HUES6 (cell line): ENCODE measurements at regions not wholly inside any gene's neighbourhood (a gene's known extent, or its start where the extent isn't known, plus 50 kb on each side); places are given as distances from the start of the nearest gene placed in this dataset.
A peak's percentile ranks its signal among the peaks of the same experiment; 100 is the strongest.
"Not testable (repeated sequence)": the region's sequence is repeated elsewhere in the genome, so short reads cannot be mapped to it uniquely, and the experiment has no call there.

Experiments
- H3K27ac ChIP-seq: 2 replicates; pipeline ENCODE4 v1.7.0; 2013; ENCODE audit warnings: low read depth, mild to moderate bottlenecking, low read length, inconsistent platforms
- H3K27me3 ChIP-seq: 2 replicates; pipeline ENCODE4 v1.6.1; 2013; ENCODE audit warnings: low read length; ENCODE audit not compliant: control insufficient read depth, insufficient read depth
- H3K36me3 ChIP-seq: 2 replicates; pipeline ENCODE4 v1.6.1; 2013; ENCODE audit warnings: low read length; ENCODE audit not compliant: control insufficient read depth, insufficient read depth
- H3K4me1 ChIP-seq: 2 replicates; pipeline ENCODE4 v1.6.1; 2013; ENCODE audit warnings: low read length; ENCODE audit not compliant: control insufficient read depth, insufficient read depth
- H3K4me3 ChIP-seq: 2 replicates; pipeline ENCODE4 v1.5.1; 2013; ENCODE audit warnings: low read depth, low read length
- H3K9ac ChIP-seq: one replicate; pipeline ENCODE4 v1.6.1; 2013; ENCODE audit warnings: mild to moderate bottlenecking, low read length
- H3K9me3 ChIP-seq: 2 replicates; pipeline ENCODE4 v1.6.1; 2013; ENCODE audit warnings: low read depth, low read length; ENCODE audit not compliant: control insufficient read depth, insufficient read depth

DNA sequence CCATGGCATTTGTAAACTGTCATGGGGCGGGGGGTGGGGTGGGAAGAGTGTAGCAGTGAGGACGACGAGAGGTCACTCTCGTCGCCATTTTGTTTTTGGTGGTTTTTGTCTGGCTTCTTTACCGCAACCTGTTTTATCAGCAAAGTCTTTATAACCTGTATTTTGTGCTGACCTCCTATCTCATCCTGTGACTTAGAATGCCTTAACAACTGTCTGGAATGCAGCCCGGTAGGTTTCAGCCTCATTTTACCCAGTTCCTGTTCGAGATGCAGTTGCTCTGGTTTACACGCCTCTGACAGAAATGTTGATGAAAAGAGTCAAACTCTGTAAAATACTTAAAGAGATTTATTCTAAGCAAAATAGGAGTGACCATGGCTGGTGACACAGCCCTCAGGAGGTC lies 852.0 kb downstream of the DACH1 start:
- Histone ChIP-seq H3K27me3 (no peaks in the 10 kb centered on the region), H3K4me1 (peaks cover 7% of the 10 kb centered on the region; the same call in 1 of the 2 replicates), H3K27ac (peak overlapping the region; percentile 74; the same call in 1 of the 2 replicates), H3K4me3 (no peak overlapping the region), H3K36me3 (no peaks in the 10 kb centered on the region), H3K9ac (peak overlapping the region; percentile 27), H3K9me3 (no peaks in the 10 kb centered on the region)

DNA sequence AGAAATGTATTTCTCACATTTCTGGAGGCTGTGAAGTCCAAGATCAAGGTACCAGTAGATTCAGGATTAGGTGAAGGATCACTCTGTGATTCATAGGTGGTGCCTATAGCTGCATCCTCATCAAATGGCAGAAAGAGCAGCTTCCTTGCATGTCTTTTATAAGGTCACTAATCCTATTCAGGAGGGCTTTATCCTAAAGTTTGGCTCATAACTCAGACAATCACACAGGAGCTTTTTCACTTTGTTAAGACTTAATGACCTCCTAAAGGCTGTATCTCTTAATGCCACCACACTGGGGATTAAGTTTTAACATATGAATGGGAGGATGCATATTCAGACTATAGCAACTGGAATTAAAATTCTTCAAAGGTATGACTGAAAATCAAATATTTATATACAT lies 861.1 kb downstream of the DACH1 start:
- no peak overlapping the region for H3K9ac ChIP-seq
- H3K27ac ChIP-seq: no peak overlapping the region
- H3K9me3 ChIP-seq: no peaks in the 10 kb centered on the region
- no peaks in the 10 kb centered on the region for H3K27me3 ChIP-seq
- H3K4me1 ChIP-seq: no peaks in the 10 kb centered on the region
- H3K36me3 ChIP-seq: no peaks in the 10 kb centered on the region
- H3K4me3 ChIP-seq: no peak overlapping the region

DNA sequence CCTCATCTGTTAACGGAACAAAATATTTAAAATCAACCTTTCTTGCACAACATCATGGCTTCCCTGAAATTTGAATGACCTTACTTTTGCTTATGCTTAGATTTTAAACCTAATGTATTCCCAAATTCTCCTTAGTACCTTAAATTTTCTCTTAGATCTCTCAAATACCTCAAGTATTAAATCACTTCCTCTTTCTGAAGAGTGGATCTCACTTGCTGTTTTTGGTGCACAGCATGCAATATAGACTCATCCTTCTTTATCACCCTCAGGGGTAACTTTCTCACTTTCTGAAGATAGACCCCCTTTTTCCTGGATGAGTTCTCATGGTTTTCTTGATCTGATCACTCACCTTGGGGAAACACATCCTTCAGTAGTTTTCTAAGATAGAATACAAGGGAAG lies 871.7 kb downstream of the DACH1 start:
- no peaks in the 10 kb centered on the region for H3K9me3 ChIP-seq
- no peaks in the 10 kb centered on the region for H3K27me3 ChIP-seq
- H3K27ac ChIP-seq: no peak overlapping the region
- H3K4me1 ChIP-seq: no peaks in the 10 kb centered on the region
- H3K4me3 ChIP-seq: no peak overlapping the region
- H3K9ac ChIP-seq: no peak overlapping the region
- no peaks in the 10 kb centered on the region for H3K36me3 ChIP-seq

DNA sequence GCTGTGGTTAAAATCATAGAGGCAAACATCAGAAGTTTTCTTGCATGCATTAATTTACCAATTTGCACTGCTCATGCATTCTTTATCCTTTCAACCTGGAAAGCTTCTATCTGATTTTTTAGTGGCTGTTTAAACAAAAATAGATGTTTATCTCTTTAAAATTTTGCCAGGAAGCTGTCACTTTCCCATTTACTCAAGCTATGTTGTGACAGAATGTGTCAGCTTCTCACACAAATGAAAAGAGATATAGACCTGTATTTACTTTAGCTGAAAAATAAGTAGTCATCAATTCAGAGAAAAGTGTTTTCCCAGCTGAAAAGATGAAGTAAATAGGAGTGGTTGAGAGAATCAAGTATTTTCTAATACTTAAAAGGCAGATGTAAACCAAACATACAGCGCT lies 872.8 kb downstream of the DACH1 start:
- no peaks in the 10 kb centered on the region for H3K9me3 ChIP-seq
- H3K36me3 ChIP-seq: no peaks in the 10 kb centered on the region
- H3K27ac ChIP-seq: no peak overlapping the region
- H3K9ac ChIP-seq: no peak overlapping the region
- no peak overlapping the region for H3K4me3 ChIP-seq
- H3K4me1 ChIP-seq: no peaks in the 10 kb centered on the region
- no peaks in the 10 kb centered on the region for H3K27me3 ChIP-seq

DNA sequence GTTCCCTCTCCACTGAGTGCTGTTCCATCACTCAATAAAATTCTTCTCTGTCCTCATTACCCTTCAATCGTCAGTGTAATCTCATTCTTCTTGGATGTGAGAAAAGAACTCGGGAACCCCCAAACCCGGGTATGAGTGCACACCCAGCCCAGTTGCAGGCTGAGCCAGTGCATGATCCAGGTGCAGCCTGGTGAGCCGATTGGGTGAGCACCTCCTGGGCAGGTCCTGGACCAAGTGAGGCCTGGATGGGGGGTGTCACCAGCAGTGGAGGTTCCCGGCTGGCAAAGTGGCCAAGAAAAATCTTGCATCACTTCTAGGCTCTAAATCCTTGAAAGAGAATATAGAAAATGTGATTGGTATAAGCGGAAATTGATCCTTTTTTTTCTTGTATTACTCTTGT lies 878.8 kb upstream of the KLHL1 start:
- Histone ChIP-seq H3K9ac (no peak overlapping the region), H3K27me3 (no peaks in the 10 kb centered on the region), H3K4me1 (no peaks in the 10 kb centered on the region), H3K27ac (no peak overlapping the region), H3K9me3 (no peaks in the 10 kb centered on the region), H3K4me3 (no peak overlapping the region), H3K36me3 (no peaks in the 10 kb centered on the region)

DNA sequence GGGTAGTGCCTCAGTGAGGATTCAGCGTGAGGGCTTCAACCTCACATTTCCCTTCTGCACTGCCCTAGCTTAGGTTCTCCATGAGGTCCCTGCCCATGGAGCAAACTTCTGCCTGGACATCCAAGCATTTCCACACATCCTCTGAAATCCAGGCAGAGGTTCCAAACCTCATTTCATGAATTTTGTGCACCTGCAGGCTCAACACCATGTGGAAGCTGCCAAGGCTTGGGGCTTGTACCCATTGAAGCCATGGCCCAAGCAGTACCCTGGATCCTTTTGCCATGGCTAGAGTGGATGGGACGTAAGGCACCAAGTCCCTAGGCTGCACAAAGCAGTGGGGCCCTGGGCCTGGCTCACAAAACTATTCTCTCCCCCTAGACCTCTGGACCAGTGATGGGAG lies 877.1 kb upstream of the KLHL1 start:
- H3K27me3 ChIP-seq: no peaks in the 10 kb centered on the region
- no peaks in the 10 kb centered on the region for H3K9me3 ChIP-seq
- no peak overlapping the region for H3K9ac ChIP-seq
- H3K27ac ChIP-seq: no peak overlapping the region
- no peaks in the 10 kb centered on the region for H3K4me1 ChIP-seq
- no peak overlapping the region for H3K4me3 ChIP-seq
- no peaks in the 10 kb centered on the region for H3K36me3 ChIP-seq

DNA sequence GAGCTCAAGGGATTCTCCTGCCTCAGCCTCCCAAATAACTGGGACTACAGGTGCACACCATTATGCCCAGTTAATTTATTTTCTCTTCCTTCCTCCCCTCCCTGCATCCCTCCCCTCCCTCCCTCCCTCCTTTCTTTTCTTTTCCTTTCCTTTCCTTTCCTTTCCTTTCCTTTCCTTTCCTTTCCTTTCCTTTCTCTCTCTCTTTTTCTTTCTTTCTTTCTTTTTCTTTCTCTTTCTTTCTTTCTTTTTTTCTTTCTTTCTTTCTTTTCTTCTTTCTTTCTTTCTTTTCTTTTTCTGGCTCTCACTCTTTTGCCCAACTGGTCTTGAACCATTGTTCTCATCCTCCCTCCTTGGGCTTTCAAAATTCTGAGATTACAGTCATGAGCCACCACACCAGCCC lies 873.0 kb upstream of the KLHL1 start:
- not testable (repeated sequence) for H3K9me3 ChIP-seq, H3K27me3 ChIP-seq, H3K4me3 ChIP-seq, H3K9ac ChIP-seq, H3K27ac ChIP-seq, H3K36me3 ChIP-seq, H3K4me1 ChIP-seq

DNA sequence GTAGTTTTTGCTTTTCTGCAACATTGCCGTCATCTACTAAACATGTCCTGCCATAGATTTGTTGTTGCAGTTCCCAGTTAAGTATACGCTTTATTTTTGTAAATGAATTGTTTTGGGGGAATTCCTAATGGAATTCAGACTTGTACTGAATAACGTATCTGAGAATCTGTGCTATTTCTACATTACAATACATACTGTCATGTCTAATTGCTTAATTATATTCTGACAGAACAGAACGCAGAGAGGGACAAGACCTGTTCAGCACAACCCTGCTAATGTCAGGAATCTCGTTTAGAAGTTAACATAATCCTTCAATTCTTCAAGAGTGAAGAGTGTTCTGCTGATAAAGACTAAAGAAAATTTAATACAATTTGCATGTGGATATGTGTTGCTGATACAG lies 861.1 kb upstream of the KLHL1 start:
- H3K27ac ChIP-seq: no peak overlapping the region
- H3K27me3 ChIP-seq: no peaks in the 10 kb centered on the region
- no peaks in the 10 kb centered on the region for H3K36me3 ChIP-seq
- no peak overlapping the region for H3K9ac ChIP-seq
- no peaks in the 10 kb centered on the region for H3K4me1 ChIP-seq
- H3K9me3 ChIP-seq: no peaks in the 10 kb centered on the region
- no peak overlapping the region for H3K4me3 ChIP-seq

DNA sequence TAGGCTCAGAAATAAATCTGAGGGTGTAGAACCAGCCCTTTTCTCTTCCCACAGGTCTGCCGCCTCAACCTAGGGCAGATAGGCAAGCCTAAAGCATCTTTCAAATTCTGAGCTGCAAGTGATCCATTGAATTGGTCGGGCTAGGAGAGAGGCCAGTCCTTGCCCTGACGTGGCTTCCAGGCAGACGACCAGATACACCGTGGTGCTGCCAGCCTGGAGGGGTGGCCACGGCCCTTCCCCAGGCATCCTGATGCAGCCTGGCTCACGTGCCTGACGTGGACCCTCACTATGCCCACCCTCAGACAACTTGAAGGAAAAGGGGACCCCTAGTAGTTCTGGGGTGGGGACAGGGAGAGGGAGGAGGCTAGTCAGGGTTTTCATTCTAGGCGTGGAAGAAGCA lies 859.3 kb upstream of the KLHL1 start:
- H3K4me1 ChIP-seq: no peaks in the 10 kb centered on the region
- no peak overlapping the region for H3K27ac ChIP-seq
- H3K9me3 ChIP-seq: no peaks in the 10 kb centered on the region
- H3K27me3 ChIP-seq: no peaks in the 10 kb centered on the region
- H3K9ac ChIP-seq: no peak overlapping the region
- no peak overlapping the region for H3K4me3 ChIP-seq
- H3K36me3 ChIP-seq: no peaks in the 10 kb centered on the region

DNA sequence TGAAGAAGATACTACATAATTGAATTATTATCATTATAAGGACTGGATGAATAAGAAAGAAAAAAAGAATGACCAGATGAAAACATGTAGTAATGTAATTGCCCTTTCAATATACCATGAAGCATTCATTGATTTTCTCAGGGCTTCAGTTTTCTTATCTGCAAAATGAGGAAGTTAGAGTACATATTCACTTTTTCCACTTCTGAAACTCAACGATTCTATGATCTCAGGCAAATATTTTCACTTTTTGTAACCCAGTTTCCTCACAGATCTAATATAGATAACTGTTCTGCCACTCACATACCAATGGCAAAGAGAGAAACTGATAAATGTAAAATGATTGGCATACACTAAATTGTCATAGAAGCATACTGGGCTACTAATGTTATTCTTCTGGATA lies 856.6 kb upstream of the KLHL1 start:
- no peak overlapping the region for H3K9ac ChIP-seq
- no peak overlapping the region for H3K27ac ChIP-seq
- H3K4me3 ChIP-seq: no peak overlapping the region
- no peaks in the 10 kb centered on the region for H3K27me3 ChIP-seq
- no peaks in the 10 kb centered on the region for H3K4me1 ChIP-seq
- no peaks in the 10 kb centered on the region for H3K36me3 ChIP-seq
- no peaks in the 10 kb centered on the region for H3K9me3 ChIP-seq

DNA sequence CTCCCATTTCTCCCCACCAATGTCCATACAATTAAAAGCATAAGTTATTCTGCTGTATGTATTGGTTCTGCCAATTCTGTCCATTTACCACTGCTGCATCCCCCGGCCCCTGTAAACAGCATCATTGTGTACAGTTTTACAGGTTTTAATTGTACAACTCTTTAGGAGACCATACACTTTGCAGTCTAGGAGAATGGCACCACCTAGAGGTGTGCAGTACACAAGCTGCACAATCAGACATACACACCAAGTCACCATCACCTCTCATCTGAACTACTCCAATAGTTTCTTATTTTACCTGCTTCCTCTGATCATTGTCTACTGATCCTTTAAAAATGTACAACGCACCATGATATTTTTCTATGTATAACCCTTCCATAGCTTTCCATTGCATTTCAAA lies 855.9 kb upstream of the KLHL1 start:
- H3K4me1 ChIP-seq: no peaks in the 10 kb centered on the region
- no peaks in the 10 kb centered on the region for H3K9me3 ChIP-seq
- H3K9ac ChIP-seq: no peak overlapping the region
- no peaks in the 10 kb centered on the region for H3K27me3 ChIP-seq
- H3K36me3 ChIP-seq: no peaks in the 10 kb centered on the region
- H3K4me3 ChIP-seq: no peak overlapping the region
- H3K27ac ChIP-seq: no peak overlapping the region

DNA sequence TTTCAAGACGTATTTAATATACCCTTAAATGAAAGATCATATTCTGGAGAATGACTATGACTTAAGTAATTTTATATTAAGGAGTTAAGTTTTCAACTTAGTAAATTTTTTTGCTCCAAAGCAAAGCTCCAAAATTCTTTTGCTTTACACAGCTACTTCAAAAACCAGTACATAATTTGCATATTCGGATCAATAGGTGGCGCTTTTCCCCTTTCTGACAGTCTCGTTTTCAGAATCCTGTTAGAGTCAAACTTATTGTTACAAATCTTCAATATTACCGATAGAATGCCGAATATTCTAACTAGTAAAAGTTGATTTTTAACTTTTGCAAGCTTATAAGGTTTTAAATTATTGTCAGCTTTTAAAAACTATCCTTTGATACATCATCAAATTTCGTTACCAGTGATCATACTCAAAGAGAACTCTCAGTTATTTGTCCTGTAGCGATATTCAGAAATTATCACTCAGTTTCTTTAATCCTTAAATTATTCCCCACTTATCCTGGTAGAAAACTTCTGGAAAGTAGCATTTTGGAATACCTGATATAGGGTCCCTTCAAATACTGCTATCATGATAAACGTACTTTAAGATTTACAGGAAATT lies 852.7 kb upstream of the KLHL1 start:
- Histone ChIP-seq H3K9me3 (no peaks in the 10 kb centered on the region), H3K36me3 (no peaks in the 10 kb centered on the region), H3K27ac (no peak overlapping the region), H3K4me1 (no peaks in the 10 kb centered on the region), H3K9ac (no peak overlapping the region), H3K27me3 (no peaks in the 10 kb centered on the region), H3K4me3 (no peak overlapping the region)
